PC-3 (cell line): ENCODE measurements at regions not wholly inside any gene's neighbourhood (a gene's known extent, or its start where the extent isn't known, plus 50 kb on each side); places are given as distances from the start of the nearest gene placed in this dataset.

Source experiments
- ATAC-seq: fragments of 200-7000 bp; cut with Tn5 transposase; 2 replicates; pipeline ENCODE4 v1.9.1; 2020; ENCODE audit warnings: mild to moderate bottlenecking, moderate library complexity
- BruUV-seq: library from RNA; stranded (reverse); fragments of 400-500 nt; replicated peaks from 2 replicates; lab custom pipeline; 2021; lab: Mats Ljungman, UMichigan
- CTCF ChIA-PET: fragments of 300-600 bp; sonication (Branson Sonifier 250); formaldehyde crosslinking; loops from one replicate; lab custom pipeline; 2022; ENCODE audit warnings: antibody characterized with exemption; lab: Charles Lee
- POLR2A ChIA-PET: fragments of 300-600 bp; sonication (Branson Sonifier 250); formaldehyde crosslinking; loops from one replicate; lab custom pipeline; 2022; ENCODE audit warnings: antibody characterized with exemption; ENCODE audit not compliant: unreplicated experiment; lab: Charles Lee
- DNase-seq: peaks from one replicate; pipeline ENCODE4 v3.0.0-alpha.2; 2015
- H2AFZ ChIP-seq: fragments of 300-600 bp; sonication (generic); 2 replicates; pipeline ENCODE4 v1.6.0; 2016; ENCODE audit warnings: antibody characterized with exemption, low read length
- H3F3A ChIP-seq: fragments of 300-600 bp; sonication (generic); one replicate; pipeline ENCODE4 v1.6.0; 2017; ENCODE audit warnings: antibody characterized with exemption, low read length, control low read depth, mild to moderate bottlenecking; ENCODE audit not compliant: unreplicated experiment
- H3K27ac ChIP-seq: fragments of 300-600 bp; sonication (generic); 2 replicates; pipeline ENCODE4 v1.5.1; 2016; ENCODE audit warnings: mild to moderate bottlenecking, low read length
- H3K27me3 ChIP-seq: fragments of 300-600 bp; sonication (generic); 2 replicates; pipeline ENCODE4 v1.6.1; 2016; ENCODE audit warnings: low read length, mixed read lengths
- H3K36me3 ChIP-seq: fragments of 300-600 bp; sonication (generic); 2 replicates; pipeline ENCODE4 v1.6.1; 2016; ENCODE audit warnings: low read depth, mixed run types, low read length, mixed read lengths
- H3K4me1 ChIP-seq: fragments of 300-600 bp; sonication (generic); 2 replicates; pipeline ENCODE4 v1.5.1; 2016; ENCODE audit warnings: low read length; ENCODE audit not compliant: insufficient read depth
- H3K4me2 ChIP-seq: fragments of 300-600 bp; sonication (generic); 2 replicates; pipeline ENCODE4 v1.6.0; 2016; ENCODE audit warnings: low read length
- H3K4me3 ChIP-seq: fragments of 300-600 bp; sonication (generic); 2 replicates; pipeline ENCODE4 v1.5.1; 2016; ENCODE audit warnings: mild to moderate bottlenecking, low read length, mixed read lengths
- H3K79me2 ChIP-seq: fragments of 300-600 bp; sonication (generic); 2 replicates; pipeline ENCODE4 v1.6.1; 2017; ENCODE audit warnings: low read length, mixed read lengths
- H3K9ac ChIP-seq: fragments of 300-600 bp; sonication (generic); 2 replicates; pipeline ENCODE4 v1.6.0; 2016; ENCODE audit warnings: mild to moderate bottlenecking, low read length
- H3K9me2 ChIP-seq: fragments of 300-600 bp; sonication (generic); replicated peaks from 2 replicates; pipeline ENCODE4 v1.6.1; 2016; ENCODE audit warnings: mixed run types, low read length, mixed read lengths
- H3K9me3 ChIP-seq: fragments of 300-600 bp; sonication (generic); 2 replicates; pipeline ENCODE4 v1.6.1; 2016; ENCODE audit warnings: low read length, mixed read lengths
- H4K20me1 ChIP-seq: fragments of 300-600 bp; sonication (generic); 2 replicates; pipeline ENCODE4 v1.6.1; 2016; ENCODE audit warnings: low read length, mixed read lengths
- EZH2 ChIP-seq: fragments of 300-600 bp; sonication (generic); IDR thresholded peaks from one replicate; pipeline ENCODE4 v1.6.1; 2017; ENCODE audit warnings: antibody characterized with exemption, mild to moderate bottlenecking, low read length; ENCODE audit not compliant: unreplicated experiment
- EZH2phosphoT487 ChIP-seq: fragments of 300-600 bp; sonication (generic); IDR thresholded peaks from 2 replicates; pipeline ENCODE4 v1.6.1; 2018; ENCODE audit warnings: mild to moderate bottlenecking, antibody characterized with exemption, low read length, borderline replicate concordance
- intact Hi-C: fragments of 100-400 bp; cut with micrococcal nuclease; formaldehyde crosslinking; loops from 2 replicates; pipeline ENCODE4 v1.9.0; 2023
- TF ChIP-seq, protein P1 (sequence below): fragments of 300-600 bp; sonication (generic); conservative IDR thresholded peaks from 2 replicates; pipeline ENCODE4 v1.5.1; 2017; ENCODE audit warnings: antibody characterized with exemption, low read depth, mild to moderate bottlenecking, low read length

DNA sequence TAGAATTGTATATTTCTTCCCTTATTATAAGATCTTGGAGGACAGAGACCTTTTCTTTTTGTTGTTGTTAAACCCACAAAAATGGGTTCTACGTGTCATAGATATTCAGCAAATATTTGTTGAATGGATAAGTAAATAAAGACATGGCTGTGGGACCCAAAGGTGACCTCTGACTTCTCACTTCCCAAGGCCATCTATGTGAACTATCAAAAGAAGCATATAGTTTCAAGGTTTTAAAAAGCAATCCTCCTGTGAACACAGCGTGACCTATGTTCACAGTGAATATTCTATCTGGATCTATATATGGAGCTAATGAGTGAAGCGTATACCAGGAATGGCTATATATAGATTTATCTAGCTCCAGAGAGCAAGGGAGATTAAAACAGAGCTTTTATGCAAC lies 312.8 kb upstream of the C11orf87 start:
- intact Hi-C loops, result no loop called here
- POLR2A ChIA-PET, result no interaction called here
- DNase-seq, result no peak

DNA sequence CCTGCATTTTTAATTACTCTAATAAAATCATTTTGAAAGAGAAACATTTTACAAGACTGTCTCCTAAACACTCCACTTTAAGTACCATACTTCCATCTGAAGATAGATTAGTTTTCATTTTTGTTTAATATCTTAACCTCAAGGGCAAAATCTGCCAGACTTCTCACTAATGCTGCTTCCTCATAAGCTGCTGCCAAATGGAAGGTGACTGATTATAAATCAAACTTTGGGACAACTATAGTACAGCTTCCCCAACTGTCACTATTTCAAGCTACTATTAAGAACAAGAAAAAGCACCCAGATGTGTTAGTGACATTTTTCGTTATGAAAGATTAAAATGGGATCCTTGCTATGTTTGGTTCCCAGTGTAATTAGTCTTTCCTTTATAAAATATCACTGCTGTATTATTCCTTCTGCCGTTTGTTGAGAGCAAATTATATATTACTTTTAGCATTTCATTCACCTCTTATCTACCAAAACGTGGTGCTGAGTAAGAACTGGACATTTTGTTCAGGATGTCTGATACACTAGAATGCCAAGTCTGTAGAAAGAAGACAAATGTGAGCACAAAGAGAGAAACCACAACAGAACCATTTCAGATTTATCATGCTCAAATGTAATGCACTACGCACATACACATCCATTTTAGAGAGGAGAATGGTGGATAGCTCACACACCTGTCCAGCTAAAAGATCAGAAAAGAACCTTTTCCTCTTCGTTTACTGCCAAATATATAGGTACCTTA lies 312.2 kb upstream of the C11orf87 start:
- no peaks in the 10 kb centered on the region for H3K79me2 ChIP-seq
- no peak overlapping the region for H3K9ac ChIP-seq
- H2AFZ ChIP-seq, result no peak overlapping the region
- no peak overlapping the region for H3K4me3 ChIP-seq
- no peak overlapping the region for H3K4me2 ChIP-seq
- no peak for DNase-seq
- CTCF ChIA-PET, result no interaction called here
- intact Hi-C loops, result no loop called here
- no TSS peak for BruUV-seq
- TF ChIP-seq EZH2phosphoT487, result no peak
- H3K36me3 ChIP-seq, result no peaks in the 10 kb centered on the region
- H3K9me2 ChIP-seq, result no peaks in the 10 kb centered on the region
- no peaks in the 10 kb centered on the region for H3K4me1 ChIP-seq
- peaks cover 17% of the 10 kb centered on the region; the same call in 1 of the 2 replicates for H3K27me3 ChIP-seq
- no peak for ATAC-seq
- no peaks in the 10 kb centered on the region for H4K20me1 ChIP-seq
- H3K27ac ChIP-seq, result no peak overlapping the region
- H3F3A ChIP-seq, result no peaks in the 10 kb centered on the region
- POLR2A ChIA-PET, result no interaction called here
- no peaks in the 10 kb centered on the region for H3K9me3 ChIP-seq

More for the DNA sequence above, 312.8 kb upstream of the C11orf87 start:
- Histone ChIP-seq H3K36me3 (no peaks in the 10 kb centered on the region), H2AFZ (no peak overlapping the region), H3K27me3 (peaks cover 14% of the 10 kb centered on the region; the same call in 1 of the 2 replicates), H3F3A (no peaks in the 10 kb centered on the region), H3K79me2 (no peaks in the 10 kb centered on the region), H3K9me2 (no peaks in the 10 kb centered on the region), H3K9ac (no peak overlapping the region), H3K27ac (no peak overlapping the region), H3K4me1 (no peaks in the 10 kb centered on the region), H3K9me3 (no peaks in the 10 kb centered on the region), H4K20me1 (no peaks in the 10 kb centered on the region), H3K4me3 (no peak overlapping the region), H3K4me2 (no peak overlapping the region)
- ATAC-seq, result no peak
- no TSS peak for BruUV-seq
- CTCF ChIA-PET, result no interaction called here
- TF ChIP-seq EZH2 (no peak), EZH2phosphoT487 (no peak)
- TF ChIP-seq, protein P1, sequence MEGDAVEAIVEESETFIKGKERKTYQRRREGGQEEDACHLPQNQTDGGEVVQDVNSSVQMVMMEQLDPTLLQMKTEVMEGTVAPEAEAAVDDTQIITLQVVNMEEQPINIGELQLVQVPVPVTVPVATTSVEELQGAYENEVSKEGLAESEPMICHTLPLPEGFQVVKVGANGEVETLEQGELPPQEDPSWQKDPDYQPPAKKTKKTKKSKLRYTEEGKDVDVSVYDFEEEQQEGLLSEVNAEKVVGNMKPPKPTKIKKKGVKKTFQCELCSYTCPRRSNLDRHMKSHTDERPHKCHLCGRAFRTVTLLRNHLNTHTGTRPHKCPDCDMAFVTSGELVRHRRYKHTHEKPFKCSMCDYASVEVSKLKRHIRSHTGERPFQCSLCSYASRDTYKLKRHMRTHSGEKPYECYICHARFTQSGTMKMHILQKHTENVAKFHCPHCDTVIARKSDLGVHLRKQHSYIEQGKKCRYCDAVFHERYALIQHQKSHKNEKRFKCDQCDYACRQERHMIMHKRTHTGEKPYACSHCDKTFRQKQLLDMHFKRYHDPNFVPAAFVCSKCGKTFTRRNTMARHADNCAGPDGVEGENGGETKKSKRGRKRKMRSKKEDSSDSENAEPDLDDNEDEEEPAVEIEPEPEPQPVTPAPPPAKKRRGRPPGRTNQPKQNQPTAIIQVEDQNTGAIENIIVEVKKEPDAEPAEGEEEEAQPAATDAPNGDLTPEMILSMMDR, result no peak

DNA sequence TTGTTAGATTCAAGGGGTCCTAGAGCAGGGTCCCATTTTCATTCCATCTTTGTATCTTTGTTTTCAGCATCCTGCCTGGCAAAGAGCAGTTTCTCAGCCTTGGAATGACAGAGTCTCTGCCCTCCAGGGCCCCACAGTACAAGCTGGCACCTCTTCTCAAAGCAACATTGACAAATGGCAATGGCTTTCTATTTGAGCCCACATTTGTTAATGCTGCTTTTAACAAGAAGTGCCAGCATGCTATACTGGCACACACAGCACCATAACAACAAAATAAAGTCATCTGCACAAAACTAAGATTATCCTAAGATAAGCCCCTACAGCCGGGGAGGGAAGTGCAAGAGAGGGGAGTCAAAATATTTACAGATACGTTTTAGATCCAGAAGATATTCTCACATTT lies 309.7 kb upstream of the C11orf87 start:
- ChIA-PET POLR2A (no interaction called here), CTCF (interaction anchor here (0.6 kb wide), 1 partner anchor 314 kb away, joined by 3 read pairs; no protein-coding TSS in a partner anchor)
- H3K27ac ChIP-seq, result no peak overlapping the region
- intact Hi-C loops, result no loop called here
- H3K4me2 ChIP-seq, result no peak overlapping the region
- H3K9ac ChIP-seq, result no peak overlapping the region
- H2AFZ ChIP-seq, result no peak overlapping the region
- no peaks in the 10 kb centered on the region for H3K9me2 ChIP-seq
- no peak for DNase-seq
- no peak overlapping the region for H3K4me3 ChIP-seq
- BruUV-seq, result no TSS peak
- no peaks in the 10 kb centered on the region for H3K36me3 ChIP-seq
- peaks cover 20% of the 10 kb centered on the region; the same call in 1 of the 2 replicates for H3K27me3 ChIP-seq
- H3F3A ChIP-seq, result no peaks in the 10 kb centered on the region
- no peaks in the 10 kb centered on the region for H3K4me1 ChIP-seq
- no peaks in the 10 kb centered on the region for H3K79me2 ChIP-seq
- TF ChIP-seq, protein P1, result no peak
- no peak for TF ChIP-seq EZH2phosphoT487
- no peak for TF ChIP-seq EZH2
- no peaks in the 10 kb centered on the region for H3K9me3 ChIP-seq
- H4K20me1 ChIP-seq, result no peaks in the 10 kb centered on the region
- no peak for ATAC-seq
